ENCODE measurements at regions not wholly inside any gene's neighbourhood (a gene's known extent, or its start where the extent isn't known, plus 50 kb on each side); places are given as distances from the start of the nearest gene placed in this dataset.
A peak's percentile ranks its signal among the peaks of the same experiment; 100 is the strongest.

DNA sequence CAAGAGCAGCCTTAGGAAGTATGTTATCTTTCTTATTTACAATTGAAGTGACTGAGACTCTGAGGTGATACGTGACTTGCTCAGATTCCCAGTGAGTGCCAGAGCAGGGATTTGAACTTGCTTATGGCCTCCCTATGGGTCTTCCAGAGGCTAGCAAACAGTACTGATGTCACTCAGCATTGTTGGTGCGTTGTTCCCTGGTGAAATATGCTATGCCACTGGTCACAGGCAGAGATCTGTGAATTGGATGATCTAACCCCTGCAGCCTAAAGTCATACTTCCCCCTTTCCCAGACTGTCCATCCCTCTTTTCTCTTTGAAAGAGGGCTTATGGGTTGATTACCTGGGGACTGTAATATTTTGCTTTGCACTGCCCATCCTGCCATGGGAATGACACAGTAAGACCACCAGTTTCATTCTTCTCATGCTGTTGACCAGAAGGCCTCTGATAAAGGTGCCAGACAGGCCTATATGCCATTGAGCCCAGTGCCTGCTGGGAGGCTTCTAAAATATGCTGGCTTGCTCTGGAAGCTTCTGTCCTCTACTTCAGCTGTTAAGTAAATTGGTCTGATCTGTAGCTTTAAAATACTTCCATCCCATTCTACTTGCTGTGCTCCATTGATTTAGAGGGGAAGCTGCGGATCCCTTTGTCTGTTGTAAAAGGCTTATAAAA, 152.2 kb upstream of the E2F8 start:
- no peak for DNase-seq

DNA sequence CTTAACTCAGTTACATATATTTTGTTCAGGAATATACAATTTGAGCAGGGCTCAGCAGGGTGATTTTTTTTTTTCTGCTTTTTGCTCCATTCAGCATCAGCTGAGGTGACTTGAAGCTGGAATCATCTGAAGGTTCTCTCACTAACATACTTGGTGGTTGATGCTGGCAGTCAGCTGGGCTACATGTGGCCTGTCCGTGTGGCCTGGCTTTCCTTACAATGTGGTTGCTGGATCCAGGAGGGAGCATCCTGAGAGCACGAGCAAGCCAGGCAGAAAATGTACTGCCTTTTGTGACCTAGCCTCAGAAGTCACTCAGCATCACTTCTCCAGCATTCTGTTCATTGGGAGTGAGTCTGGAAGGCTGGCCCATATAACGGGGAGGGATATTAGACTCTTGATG, 151.6 kb upstream of the E2F8 start:
- DNase-seq: no peak

DNA sequence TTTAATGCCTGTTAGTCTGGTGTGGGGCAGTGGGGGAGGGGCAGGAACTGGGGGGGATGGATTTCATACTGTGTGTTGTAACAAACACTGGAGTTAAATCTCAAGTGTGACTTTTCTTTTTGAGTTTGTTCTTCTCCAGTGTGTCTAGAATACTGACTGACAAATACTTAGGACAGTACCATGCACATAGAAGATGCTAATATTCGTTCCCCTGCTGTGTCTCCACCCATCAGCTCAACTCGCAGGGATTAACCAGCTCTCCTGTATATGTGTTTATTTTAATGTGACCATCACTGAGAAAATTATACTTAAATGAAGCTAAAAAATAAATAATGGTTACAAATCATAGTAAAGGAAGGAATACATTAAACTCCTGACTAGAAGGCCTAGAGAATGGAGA, 150.9 kb upstream of the E2F8 start:
- no peak for DNase-seq

DNA sequence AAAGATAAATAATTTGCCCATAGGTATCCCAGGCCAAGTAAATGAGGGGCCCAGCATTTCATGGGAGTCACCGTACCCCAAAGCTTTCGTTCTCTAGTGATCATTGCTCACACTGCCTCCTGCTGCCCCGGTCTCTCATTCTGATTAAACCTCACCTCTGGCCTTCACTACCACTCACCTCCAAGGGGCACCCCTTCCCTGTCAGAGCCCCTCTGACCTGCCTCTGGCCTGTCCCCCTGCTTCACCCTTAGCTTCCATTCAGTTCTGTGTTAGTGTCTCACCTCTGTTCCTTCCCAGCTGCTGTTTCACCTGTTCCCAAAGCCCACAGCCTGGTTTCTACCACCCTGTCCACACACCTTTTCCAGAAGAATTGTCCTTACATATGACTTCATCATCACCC, 150.3 kb upstream of the E2F8 start:
- no peak for DNase-seq

DNA sequence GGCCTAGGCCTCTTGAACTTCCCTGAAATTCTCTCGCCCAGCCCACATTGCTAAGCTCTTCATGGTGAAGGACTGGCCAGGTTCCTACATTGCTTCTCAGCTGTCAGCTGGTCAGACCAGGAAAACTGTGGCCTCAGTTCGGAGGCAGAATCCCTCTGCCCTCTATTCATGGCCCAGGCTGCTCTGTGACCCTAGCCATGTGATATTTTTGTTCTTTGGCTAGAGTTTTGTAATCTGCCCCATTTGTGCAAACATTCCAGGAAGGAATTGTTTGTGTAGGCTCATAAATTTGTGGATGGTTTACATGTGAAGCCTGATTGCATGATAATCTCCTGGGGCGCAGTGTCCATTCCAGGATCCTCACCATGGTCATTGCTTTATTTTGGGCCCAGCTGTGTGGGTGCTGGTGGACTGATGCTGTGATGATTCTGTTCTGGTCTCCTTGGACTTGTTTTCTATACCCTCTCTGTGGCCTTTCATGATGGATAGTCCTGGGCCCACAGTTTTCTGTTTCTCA, 149.1 kb upstream of the E2F8 start:
- no peak for DNase-seq

DNA sequence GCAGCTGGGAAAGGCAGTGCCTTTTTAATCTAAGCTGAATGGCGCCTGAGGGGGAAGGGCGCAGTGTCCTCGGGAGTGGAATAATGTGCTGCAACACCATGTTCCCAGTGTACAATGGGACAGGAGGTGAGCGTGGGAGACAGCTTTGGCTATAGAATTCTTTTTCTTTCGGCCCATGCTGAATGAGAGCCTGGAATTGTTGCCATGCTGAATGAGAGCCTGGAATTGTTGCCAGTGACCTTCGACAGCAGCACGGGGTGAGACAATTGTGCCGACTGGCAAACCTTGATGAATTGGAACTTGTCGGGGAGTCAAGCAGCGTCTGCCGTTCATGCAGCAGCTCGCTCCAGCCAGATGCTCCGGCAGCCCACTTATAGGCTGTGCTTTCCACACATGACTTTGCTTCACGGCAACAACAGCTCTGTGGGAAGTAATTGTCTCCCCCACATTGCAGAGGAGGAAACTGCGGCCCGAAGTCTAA, 141.4 kb upstream of the E2F8 start:
- peak; percentile 35 for DNase-seq

DNA sequence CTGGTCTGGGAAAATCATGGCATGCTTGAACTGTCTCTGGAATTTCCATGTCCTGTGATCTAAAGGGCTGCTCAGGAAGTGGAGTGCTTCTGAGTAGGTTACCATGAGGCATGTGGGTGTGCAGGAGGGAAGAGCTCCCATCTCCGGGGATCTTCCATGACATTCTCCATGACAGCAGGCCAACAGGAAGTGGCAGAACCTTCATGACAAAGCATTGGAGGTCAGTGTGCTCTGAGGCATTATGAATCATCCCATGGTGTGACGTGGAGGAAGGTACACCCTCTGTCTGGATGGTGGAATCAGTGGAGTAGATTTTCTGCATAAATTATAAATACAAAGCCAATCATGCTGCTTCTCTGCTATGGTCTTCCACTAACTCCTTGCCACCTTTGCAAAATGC, 139.6 kb upstream of the E2F8 start:
- no peak for DNase-seq

DNA sequence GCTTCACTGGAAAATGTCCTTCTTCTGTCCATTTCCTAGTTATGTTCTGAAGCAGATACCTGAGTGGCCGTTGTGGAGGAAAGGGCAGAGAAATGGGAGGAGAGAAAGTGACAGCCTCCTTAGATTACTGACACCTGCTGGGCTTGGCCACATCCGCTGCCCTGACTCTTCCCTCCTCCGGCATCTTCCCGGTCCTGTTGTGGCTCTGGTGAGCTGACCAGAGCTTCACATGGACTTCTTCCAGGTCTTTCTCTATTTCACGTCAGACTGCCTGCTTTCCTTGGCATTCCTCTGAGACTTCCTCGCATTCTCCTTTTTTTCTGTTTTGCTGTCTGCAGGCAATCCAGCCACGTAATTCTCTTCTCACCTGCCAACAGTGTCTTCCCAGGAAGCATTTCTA, 138.7 kb upstream of the E2F8 start:
- no peak for DNase-seq

DNA sequence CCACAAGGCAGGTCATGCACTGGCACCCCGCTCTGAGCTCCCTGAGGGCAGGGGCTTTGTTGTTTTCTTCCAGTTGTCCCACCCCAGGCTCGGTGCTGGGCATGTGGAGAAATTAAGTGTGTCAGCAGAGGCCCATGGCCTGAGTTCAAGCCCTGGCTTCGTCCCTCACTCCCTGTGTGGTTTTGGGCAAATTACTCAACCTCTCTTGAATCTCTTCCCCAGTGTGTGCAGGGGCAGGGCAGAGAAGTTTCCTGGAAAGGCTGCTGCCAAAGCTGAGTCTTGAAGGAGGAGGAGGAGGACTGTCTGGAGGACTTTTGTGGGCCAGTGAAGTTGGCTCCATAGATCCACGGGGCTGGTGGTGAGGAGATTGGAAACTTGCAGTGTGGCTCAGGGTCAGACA, 138.1 kb upstream of the E2F8 start:
- DNase-seq: no peak

DNA sequence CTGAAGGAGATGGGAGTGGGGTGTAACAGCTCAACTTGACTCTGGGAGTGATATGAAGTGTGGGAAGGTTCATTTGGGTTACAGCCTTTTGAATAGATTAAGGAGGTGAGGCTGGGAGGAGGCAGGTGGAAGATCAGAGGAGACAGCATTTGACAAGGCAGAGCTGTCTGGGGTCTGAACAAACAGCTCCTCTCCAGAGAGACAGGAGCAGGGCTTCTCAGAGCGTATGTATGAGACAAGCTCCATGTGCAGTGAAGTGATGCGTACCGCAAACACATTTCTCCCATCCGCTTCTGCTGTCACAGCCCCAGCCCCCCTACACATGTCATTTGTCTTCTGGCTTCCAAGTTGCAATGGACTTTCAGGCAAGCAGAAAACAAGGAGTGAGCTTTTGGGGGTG, 137.1 kb upstream of the E2F8 start:
- DNase-seq: no peak

DNA sequence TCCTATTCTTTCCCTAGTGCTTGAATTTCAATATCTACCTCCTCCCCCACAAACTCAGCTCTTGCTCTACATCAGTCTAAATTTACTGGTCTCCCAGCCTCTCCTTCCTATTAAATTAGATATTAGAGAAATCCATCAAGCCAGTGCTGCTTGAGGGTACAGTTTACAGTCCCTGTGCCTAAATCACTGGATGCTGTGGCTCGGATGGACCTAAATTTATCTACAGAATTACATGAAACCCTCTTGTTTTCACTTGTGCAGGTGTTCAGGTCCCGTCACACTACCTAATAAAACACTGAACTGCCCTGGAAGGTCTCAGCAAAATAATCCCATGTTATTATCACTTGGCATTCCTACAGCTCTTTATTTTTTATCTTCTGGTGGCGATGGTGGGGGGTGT, 134.7 kb upstream of the E2F8 start:
- DNase-seq: no peak

DNA sequence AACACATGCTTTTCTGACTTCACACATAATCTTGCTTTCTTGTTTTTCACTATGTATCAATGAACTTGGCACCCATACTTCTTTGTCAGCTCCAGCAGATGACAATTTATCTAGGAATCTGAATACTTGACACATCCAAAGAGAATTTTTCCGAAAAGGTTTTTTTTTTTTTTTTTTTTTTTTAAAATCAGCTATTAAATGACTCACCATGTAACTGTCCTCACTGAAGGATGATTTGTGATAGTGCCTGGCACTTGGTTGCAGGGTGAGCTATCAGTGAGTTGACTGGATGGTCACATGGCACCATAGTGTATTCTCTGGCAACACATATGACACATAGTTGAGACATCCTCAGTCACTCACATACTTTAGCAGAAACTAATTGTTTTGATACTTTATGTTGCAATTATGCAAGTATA, 133.4 kb upstream of the E2F8 start:
- no peak for DNase-seq

DNA sequence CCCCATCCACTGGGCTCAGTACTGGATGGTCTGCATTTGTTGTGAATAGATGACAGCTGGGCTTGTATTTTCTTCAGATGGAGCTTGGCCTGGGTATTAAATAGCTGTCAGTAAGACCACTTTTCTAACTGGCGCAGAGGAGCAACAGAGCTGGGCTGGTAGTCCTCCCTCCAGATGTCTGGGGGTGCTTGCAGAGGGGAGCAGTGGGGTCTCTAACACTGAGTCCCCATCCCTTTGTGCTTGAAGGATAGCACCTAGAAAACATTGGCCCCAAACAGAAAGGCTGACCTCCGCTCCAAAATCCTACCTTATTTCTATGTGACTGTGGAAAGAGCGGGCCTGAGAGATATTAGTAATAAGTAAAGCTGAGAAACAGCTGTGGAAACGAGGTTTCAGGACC, 131.6 kb upstream of the E2F8 start:
- no peak for DNase-seq

DNA sequence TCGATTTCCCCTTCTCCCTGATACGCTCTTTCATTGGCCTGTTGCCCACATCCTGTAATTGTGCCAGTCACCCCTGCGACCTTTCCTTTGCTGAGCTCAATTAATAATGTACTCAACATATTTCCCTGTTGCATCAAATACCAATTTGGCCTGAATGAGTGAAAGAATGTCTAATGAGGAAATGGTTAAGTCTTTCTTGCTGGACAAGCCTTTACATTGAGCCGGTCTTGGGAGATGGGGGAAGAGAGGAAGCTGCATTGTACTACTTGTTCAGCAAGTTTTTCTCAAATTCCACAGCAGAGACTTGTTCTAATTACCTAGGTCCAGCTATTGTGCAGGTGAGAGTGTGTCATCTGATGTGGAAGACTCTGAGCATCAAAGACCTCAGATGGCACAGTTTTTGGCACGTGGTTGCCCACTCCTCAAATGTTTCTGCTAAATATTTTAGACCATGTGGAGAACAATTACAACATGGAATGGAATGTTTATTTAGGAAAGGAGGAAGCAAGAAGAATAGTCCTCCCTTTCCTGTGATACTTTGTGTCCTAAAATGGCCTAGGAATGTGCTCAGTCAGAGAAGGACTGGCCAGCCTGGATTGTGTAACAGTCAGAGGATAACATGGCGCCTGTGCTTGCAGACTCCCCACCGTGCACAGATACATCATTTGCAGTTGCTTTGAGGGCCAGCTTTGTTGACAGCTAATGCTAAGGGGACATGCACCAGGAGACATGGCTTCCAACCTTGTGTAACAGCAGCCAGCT, 129.5 kb upstream of the E2F8 start:
- DNase-seq: no peak

DNA sequence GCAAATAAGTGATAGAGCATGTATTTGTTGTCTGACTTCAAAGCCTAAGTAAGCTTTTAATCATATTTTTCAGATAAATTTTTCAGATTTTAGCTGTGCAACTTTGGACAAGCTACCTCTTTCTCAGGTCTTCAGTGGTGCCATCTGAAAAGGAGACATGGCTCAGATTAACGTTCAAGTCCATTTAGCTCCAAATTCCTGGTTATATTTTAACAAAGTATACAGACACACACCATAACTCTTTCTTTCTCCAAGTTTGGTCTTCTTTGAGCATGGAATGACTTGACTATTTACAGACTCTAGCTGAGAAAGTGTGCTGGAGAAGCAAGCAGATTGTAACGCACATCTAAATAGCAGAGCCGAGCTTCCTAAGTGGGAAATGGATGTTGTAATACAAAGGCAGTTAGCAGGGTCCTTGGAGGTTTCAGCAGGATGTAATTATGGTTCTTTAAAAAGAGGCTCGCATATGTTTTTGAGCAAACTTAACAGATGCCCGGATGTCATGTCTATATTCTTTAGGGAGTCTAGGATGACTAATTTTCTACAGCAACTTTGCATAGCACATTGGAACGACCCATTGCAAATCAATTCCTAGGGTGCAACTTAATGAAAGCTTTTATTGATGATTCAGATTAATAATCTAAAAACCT, 128.1 kb upstream of the E2F8 start:
- DNase-seq: no peak

DNA sequence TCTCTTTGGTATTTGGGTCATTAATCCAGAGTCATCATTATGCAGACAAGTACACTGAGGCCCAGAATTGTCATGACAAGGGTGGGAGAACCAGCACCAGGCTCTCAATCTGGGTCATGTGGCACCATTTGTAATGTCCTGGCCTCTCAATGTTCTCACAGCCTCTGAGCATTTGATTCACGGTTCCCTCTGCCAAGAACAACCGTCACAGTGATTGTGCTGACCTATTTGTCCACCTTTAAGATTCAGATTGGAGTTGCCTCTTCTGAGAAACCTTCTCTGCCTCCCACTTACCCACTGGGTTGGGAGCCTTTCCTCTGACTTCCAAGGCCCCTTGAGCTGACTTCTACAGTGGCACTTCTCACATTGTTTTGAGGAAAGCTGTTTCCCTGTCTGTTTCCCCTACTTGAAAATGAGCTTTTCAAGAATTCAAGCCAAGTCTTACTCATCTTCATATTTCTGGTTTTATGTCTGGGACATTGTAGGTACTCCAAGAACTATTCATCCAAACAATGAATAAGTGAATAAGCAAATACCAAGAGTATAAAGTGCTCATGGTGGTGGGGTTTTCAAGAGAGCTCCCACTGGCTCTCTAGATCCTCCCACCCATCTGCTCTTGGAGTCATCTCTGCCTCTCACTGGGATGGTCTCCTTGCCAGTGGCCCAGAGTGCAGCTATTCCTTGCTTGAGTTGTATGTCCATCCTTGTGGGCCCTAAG, 126.4 kb upstream of the E2F8 start:
- DNase-seq: no peak

DNA sequence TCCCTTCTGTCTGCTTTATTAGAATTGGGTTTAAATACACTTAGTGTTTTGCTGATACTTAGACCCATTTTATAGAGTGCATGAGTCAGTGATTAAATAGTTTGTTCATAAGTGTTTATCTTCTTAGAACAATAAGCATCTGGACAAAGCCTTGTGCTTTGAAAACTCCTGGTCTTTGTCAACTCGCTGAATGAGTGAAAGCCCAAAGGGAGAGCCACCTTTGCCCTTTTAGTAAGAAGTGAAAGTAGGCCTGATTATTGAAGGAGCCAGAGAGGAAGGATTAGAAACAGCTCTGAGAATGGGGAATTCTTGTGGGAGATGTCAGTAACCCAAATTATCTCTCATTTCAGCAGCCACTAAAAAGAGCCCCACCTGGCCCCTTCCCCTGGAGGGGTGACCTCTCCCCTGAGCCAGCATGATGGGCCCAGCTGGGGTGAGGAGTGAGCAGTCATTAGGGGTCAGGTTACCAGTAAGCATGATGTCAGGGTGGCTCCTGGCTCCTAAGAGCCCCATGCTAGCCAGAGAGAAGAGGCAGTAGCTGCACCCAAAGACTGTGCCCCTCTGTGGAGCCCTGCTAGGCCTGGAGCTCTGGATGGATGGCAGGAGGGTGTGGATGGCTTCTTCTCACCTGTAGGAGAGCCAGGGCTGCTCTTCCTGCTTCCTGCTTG, 125.1 kb upstream of the E2F8 start:
- DNase-seq: no peak

DNA sequence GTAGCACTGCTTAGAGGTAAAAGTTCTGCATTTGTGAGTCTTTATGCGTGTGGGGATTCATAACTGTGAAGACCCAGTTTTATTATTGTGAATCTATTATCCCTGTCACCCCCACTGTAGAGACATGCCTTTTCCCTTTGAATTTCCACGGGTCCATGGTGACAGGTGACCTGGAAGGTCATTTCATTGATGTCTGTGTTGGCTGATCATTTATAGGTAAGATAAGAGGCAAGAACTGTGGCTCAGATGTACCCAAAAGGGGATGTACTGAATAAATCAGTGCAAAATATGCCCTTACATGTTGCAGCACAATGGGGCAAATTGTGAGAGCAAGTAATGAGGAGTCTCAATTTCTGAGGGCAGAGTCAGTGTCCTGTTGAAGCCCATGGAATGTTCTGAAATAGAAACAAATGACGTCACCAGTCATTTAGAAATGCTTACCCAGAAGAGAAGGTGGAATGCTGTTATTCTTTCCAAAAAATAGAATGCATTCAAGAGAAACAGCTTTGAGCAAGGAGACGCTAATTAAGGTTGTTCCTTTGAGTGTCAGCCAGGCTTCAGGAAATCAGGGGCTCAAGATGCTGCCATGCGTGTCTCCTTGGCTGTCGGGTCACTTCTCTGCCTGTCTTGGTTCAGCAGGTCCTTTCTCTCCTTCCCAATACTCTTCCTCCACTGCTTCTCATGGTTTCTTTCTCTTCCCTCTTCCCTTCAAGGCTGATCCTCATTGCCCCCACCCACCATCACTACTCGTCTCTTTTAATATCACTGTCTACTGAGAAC, 118.7 kb upstream of the E2F8 start:
- no peak for DNase-seq

DNA sequence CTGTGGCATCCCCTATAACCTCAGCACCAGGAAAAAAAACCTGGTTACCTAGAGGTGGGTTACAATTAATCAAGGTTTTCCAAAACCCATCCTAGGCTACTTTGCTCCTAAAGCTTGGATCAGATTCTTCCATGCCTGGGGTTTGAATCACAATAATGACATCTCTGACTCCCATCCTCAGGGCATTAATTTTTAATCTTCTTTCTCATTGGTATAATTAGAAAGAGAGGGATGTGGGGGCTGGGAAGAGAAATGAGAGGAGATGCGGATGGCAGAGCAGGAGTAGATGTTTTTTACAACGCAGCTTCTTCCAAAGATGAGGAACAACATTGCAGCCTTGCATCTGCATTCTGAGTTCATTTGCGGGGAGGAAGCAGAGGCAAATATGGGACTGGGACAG, 117.2 kb upstream of the E2F8 start:
- DNase-seq: no peak

DNA sequence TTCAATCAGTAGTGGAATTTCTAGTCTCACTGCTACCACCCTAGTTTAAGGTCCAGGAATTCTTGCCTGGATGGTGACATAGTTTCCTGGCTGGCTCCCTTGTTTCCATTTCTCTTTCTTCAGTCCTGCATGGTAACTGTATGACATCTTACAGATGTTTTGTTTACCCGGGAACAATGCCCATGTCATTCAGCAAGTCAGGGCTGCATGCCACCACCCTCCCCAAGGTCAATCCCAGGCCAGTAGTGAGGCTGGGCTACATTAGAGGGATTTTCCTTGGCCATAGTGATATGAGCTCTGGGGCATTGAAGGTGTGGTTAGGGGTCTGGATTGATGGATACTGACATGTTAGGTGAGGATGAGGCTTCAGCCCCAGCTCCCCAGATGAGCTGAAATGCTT, 114.9 kb upstream of the E2F8 start:
- no peak for DNase-seq

DNA sequence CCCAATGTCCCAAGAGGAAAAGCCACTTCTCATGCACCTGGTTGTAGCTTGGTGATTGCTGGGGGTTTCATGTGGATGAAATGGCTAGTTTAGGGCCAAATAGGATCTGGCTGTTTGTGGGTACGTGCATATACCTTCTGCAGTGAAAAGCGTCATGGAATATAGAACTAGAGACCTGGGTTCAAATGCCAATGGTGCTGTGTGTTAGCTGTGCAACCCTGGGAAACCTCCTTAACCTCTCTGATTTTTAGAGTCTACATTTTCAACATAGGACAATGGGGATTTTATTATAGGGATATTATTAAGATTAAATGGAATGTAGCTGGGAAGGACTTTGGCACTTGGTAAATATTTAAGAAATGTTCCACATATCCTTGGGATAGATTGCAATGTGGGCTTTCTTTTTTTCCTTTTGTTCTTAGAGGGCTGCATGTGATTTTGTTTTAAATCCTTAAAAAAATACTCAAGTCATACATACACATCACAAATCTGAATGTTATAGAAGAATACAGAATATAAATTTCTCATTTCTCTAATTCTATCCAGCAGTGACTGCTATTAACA, 112.6 kb upstream of the E2F8 start:
- DNase-seq: no peak

DNA sequence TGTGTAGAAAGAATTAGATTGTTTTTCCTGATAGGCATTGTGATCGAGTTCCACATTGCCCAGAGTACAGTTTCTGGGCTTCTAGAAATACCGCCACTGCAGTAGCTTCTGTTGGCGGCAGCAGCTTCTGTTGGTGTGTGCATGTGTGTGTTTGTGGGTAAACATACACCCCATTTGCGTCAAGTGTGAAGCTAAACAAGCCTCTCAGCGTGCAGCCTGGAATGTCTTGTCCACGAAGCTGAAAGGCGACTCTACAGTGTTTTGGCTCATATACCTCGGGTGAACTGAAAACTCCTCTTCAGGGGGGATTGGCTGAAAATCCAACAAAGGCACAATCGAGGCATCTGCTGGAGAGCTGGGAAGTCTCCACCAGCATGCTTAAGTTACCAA, 112.0 kb upstream of the E2F8 start:
- peak; percentile 57 for DNase-seq

Data from NCI-H1694 treated with DMSO at 0.1 percent for 48 hours (cell line).